ENCODE measurements at regions not wholly inside any gene's neighbourhood (a gene's known extent, or its start where the extent isn't known, plus 50 kb on each side); places are given as distances from the start of the nearest gene placed in this dataset.

GRCh38 chr13:44160591-44161191 is 212.9 kb upstream of the SERP2 start:
- TF ChIP-seq ZNF274 (IDR thresholded peaks at IDR 0.05; ENCODE audit: low read depth, low read length) (no peak), YY1 (IDR thresholded peaks at IDR 0.05; ENCODE audit: insufficient read depth, insufficient read length) (no peak), SUZ12 (IDR thresholded peaks at IDR 0.05; ENCODE audit: extremely low read depth, insufficient read depth, insufficient read length) (no peak)
